Myocyte (in vitro differentiated cells): ENCODE measurements at regions not wholly inside any gene's neighbourhood (a gene's known extent, or its start where the extent isn't known, plus 50 kb on each side); places are given as distances from the start of the nearest gene placed in this dataset.
"Not testable (repeated sequence)": the region's sequence is repeated elsewhere in the genome, so short reads cannot be mapped to it uniquely, and the experiment has no call there.

Experiments
- DNase-seq: peaks from one replicate; pipeline ENCODE4 v3.0.0-alpha.2; 2012; ENCODE audit warnings: low read depth

GRCh38 chr5:44942524-44943001 lies 133.8 kb downstream of the MRPS30 start:
- DNase-seq, result no peak

GRCh38 chr5:44943647-44944046 lies 134.9 kb downstream of the MRPS30 start:
- no peak for DNase-seq

GRCh38 chr5:44945743-44946142 lies 137.0 kb downstream of the MRPS30 start:
- DNase-seq, result no peak

DNA sequence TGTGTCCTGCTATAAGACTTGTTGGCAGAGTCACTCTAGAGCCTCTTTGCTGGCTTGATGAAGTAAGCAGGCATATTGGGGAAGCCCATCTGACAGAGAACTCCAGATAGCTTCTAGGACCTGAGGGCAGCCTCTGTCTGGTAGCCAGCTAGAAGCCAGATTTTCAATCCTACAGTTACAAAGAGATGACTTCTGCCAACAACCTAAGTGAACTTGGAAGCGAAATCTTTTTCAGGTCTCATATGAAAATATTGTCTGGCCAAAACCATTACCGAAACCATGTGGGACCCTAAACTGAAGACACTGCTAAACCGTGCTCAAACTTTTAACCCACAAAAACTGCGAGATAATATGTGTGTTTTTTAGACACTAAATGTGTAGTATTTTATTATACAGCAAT lies 140.9 kb downstream of the MRPS30 start:
- DNase-seq, result no peak

- no peak for DNase-seq
Measured at GRCh38 chr5:44951371-44951770, 142.6 kb downstream of the MRPS30 start.

DNA sequence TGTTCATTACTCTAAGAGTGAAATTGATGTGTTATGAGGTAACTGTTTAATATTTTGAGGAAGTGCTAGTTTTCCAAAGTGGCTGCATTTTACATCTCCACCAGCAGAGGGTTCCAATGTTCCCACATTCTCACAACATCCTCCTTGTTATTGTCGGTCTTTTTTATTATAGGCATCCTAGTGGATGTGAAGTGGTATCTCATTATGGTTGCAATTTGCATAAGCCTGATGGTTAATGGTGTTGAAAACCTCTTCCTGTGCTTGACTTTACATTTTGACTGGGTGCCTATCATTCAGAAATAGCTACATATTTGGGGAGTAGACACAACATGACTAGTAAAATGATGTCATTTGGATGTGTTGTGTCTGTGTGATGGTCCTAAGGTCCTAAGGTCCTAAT lies 143.6 kb downstream of the MRPS30 start:
- peak; percentile 18 for DNase-seq

DNA sequence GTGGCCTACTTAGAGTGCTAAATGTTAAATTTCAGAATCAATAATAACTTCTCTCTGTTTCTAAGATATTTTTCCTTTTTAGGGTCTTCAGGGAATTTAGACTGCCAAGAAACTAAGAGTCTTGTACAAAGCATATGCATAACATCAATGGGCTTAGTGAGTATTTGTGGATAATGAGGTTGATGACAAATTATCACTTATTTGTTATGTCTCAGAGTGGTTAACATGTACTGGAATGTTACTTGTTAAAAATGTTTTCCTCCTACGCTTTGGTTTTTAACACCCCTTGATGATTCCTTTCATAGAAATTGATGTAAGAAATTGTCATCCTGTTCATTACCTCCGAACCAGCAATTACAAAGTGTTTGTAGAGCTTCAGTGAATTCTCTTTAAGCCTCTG lies 144.3 kb downstream of the MRPS30 start:
- DNase-seq, result no peak

DNA sequence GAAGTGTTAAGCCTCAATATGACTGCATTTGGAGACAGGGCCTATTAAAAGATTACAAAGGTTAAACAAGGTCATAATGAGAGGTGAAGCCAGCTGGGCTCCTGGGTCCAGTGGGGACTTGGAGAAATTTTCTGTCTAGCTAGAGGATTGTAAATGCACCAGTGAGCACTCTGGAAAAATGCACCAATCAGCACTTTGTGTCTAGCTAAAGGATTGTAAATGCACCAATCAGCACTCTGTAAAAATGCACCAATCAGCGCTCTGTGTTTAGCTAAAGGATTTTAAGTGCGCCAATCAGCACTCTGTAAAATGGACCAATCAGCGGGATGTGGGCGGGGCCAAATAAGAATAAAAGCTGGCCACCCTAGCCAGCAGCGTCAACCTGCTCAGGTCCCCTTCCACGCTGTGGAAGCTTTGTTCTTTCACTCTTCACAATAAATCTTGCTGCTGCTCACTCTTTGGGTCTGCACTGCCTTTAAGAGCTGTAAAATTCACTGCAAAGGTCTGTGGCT lies 150.3 kb downstream of the MRPS30 start:
- DNase-seq, result not testable (repeated sequence)

- no peak for DNase-seq
Measured at GRCh38 chr5:44969825-44970224, 161.1 kb downstream of the MRPS30 start.

DNA sequence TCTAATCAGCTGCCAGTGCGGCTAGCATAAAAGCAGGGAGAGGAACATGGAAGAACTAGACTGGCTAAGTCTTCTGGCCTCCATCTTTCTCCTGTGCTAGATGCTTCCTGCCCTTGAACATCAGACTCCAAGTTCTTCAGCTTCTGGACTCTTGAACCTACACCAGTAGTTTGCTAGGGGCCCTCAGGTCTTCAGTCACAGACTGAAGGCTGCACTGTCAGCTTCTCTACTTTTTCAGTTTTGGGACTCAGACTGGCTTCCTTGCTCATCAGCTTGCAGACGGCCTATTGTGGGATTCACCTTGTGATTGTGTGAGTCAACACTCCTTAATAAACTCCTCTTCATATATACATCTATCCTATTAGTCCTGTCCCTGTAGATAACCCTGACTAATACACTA lies 162.2 kb downstream of the MRPS30 start:
- not testable (repeated sequence) for DNase-seq

- no peak for DNase-seq
Measured at GRCh38 chr5:44974813-44975212, 166.1 kb downstream of the MRPS30 start.

DNA sequence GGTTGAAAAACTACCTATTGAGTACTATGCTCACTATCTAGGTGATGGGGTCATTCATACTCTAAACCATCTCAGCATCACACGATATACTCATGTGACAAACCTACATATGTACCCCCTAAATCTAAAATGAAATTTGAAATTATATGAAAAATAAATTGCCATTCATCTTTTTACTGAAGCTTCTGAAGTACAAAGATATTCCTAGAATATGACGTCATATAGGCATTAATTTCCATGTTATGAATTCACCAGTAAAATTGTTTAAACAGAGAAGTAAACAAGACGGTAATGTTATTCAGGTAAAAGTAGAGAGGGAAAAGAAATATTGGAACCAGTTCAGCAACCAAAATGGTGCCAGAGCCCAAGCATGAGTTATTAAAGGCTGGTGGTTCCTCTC lies 173.0 kb downstream of the MRPS30 start:
- DNase-seq, result no peak

- DNase-seq, result no peak
Measured at GRCh38 chr5:44983006-44983405, 174.3 kb downstream of the MRPS30 start.

DNA sequence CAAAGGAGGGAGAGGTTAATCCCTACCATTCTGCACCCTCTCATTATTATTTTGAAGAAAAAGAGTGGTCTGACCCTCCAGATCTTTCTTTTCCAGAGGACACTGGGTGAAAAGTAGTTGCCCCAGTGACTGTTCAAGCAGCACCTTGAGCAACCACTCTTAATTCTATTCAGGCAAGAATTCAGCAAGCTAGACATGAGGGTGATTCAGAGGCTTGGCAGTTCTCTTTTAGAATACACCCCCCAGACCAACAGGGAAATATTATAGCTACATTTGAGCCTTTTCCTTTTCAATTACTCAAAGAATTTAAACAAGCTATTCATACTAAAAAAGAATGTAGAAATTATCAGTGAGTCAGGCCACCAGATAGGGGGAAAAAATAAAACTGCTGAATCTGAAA lies 178.3 kb downstream of the MRPS30 start:
- no peak for DNase-seq

DNA sequence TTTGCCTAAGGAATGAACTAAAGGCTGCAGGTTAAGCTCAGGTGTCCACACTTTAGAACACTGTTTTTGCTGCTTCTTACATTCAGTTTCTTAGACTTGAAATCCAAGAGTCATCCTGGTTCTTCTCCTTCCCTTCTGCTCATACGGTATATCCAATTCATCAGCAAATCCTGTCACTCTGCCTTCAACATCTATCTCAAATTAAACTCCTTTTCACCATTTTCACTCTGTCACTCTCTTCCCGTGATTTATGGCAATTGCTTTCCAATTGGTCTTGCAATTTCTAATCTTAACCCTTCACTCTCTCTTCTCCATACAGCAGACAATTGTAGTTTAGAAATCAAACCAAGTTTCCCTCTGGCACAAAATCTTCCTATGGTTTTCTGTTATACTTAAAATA lies 182.9 kb downstream of the MRPS30 start:
- no peak for DNase-seq

DNA sequence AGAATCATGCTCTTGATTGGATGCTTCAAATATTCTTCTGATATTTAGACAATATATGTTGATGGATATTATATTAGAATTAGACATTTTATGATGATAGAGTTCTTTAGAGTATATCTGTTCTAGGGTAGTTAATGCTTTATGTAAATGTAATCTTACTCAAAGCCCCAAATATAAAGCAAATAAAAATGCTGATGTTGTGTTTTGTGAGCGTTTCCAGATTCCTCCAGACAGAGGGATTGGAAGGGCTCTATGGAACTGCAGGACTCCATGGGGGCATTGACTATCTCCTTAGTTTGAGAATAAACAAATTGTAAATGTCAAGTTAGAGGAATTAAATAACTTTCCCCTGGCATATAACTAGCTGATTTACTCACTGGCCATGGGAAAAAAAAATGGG lies 184.5 kb downstream of the MRPS30 start:
- DNase-seq, result no peak

GRCh38 chr5:44997506-44997905 lies 188.8 kb downstream of the MRPS30 start:
- no peak for DNase-seq

- DNase-seq, result not testable (repeated sequence)
Measured at GRCh38 chr5:45007102-45007501, 198.4 kb downstream of the MRPS30 start.

- no peak for DNase-seq
Measured at GRCh38 chr5:45017568-45017967, 208.8 kb downstream of the MRPS30 start.

GRCh38 chr5:45029553-45029952 lies 220.8 kb downstream of the MRPS30 start:
- DNase-seq, result no peak

GRCh38 chr5:45035991-45036390 lies 227.2 kb downstream of the MRPS30 start:
- no peak for DNase-seq

GRCh38 chr5:45037927-45038326 lies 229.2 kb downstream of the MRPS30 start:
- DNase-seq, result no peak

DNA sequence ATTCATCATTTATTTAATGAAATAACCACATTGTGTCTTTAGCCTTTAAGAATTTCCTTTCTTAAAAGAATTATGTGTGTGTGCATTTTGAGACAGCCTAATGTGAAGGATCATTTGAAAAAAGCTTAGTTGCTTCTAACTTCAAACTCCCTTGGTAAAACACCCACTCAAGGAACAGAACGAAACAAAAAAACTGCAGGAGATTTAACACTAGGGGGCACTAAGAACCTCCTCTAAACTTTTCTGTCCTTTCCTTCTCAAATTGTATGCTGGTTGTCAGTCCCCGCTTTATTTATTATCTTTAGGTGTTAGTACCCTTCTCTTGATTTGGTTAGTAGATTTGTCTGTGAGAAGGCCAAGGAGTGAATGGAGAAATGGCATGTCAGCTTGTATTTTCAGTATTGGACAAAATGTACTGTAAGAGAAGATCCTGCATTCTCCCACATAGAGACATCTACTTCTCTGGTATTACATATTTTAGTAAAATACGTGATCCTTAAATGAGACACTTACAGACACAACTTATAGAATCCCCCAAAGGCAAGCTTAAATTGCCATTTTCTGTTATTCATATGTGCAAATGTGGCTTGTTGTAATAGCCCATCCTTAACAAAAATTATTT lies 229.7 kb downstream of the MRPS30 start:
- peak; percentile 9 for DNase-seq

DNA sequence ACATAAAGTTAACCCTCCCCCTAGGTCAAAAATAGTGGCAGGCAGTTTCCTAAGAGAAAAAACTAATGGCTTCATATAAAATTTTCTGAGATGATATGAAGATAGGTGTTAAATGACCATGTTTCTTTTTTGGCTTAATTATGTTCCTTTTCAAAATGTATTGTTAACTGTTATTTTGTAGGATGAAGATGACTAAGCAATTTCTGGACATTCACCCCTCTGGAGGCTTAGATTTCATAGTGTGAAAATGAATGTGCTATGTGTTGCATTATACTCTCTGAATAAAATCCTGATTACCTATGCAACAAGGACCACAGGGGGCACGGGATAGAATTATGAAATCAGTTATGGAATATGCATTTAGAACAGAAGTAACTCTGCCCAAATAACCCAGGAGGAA lies 233.5 kb downstream of the MRPS30 start:
- DNase-seq, result no peak
